GM12864 (cell line): ENCODE measurements at regions not wholly inside any gene's neighbourhood (a gene's known extent, or its start where the extent isn't known, plus 50 kb on each side); places are given as distances from the start of the nearest gene placed in this dataset.

Experiments
- DNase-seq: peaks from one replicate; pipeline ENCODE4 v3.0.0-alpha.2; 2011; ENCODE audit warnings: low read depth
- H3K4me3 ChIP-seq: 2 replicates; pipeline ENCODE4 v1.5.1; 2011; ENCODE audit warnings: mild to moderate bottlenecking, low read depth, low read length, control low read depth
- CTCF ChIP-seq: IDR thresholded peaks from 2 replicates; pipeline ENCODE4 v1.5.1; 2011; ENCODE audit warnings: low read depth, mild to moderate bottlenecking, moderate library complexity, low read length, control low read depth, inconsistent platforms; ENCODE audit errors: missing control alignments

- no peak for DNase-seq
- no peak overlapping the region for H3K4me3 ChIP-seq
- TF ChIP-seq CTCF = no peak
These were observed 188.3 kb downstream of the GADD45G start for GRCh38 chr9:89793124-89793495.

GRCh38 chr9:89793551-89793950, 188.7 kb downstream of the GADD45G start:
- no peak overlapping the region for H3K4me3 ChIP-seq
- no peak for DNase-seq
- TF ChIP-seq CTCF = no peak

- DNase-seq = no peak
- no peak overlapping the region for H3K4me3 ChIP-seq
- TF ChIP-seq CTCF = no peak
These were observed 190.1 kb downstream of the GADD45G start for GRCh38 chr9:89794918-89795317.

- no peak for DNase-seq
- no peak for TF ChIP-seq CTCF
- H3K4me3 ChIP-seq = no peak overlapping the region
These were observed 190.9 kb downstream of the GADD45G start for GRCh38 chr9:89795538-89796195.

GRCh38 chr9:89796606-89797005, 191.8 kb downstream of the GADD45G start:
- DNase-seq = no peak
- H3K4me3 ChIP-seq = no peak overlapping the region
- TF ChIP-seq CTCF = no peak

GRCh38 chr9:89797255-89797654, 192.4 kb downstream of the GADD45G start:
- H3K4me3 ChIP-seq = no peak overlapping the region
- no peak for TF ChIP-seq CTCF
- no peak for DNase-seq

GRCh38 chr9:89797937-89798455, 193.2 kb downstream of the GADD45G start:
- TF ChIP-seq CTCF = no peak
- no peak overlapping the region for H3K4me3 ChIP-seq
- no peak for DNase-seq
